MCF 10A (cell line): ENCODE measurements at regions not wholly inside any gene's neighbourhood (a gene's known extent, or its start where the extent isn't known, plus 50 kb on each side); places are given as distances from the start of the nearest gene placed in this dataset.

ENCODE experiments used
- BruUV-seq: library from RNA; stranded (reverse); fragments of 400-500 nt; replicated peaks from 2 replicates; lab custom pipeline; 2021; lab: Mats Ljungman, UMichigan
- CTCF ChIA-PET: fragments of 300-600 bp; sonication (Branson Sonifier 250); formaldehyde crosslinking; extraction: SDS; loops from one replicate; lab custom pipeline; 2021; ENCODE audit warnings: antibody characterized with exemption, inconsistent platforms; lab: Yijun Ruan, JAX
- POLR2A ChIA-PET: fragments of 300-600, 350-650 bp; sonication (Branson Sonifier 250); formaldehyde crosslinking; extraction: SDS; loops from one replicate; lab custom pipeline; 2020; ENCODE audit warnings: antibody characterized with exemption, inconsistent platforms; lab: Yijun Ruan, JAX
- DNase-seq: peaks from one replicate; pipeline ENCODE4 v3.0.0-alpha.2; 2018; ENCODE audit not compliant: unreplicated experiment
- H3K27ac Mint-ChIP-seq: one replicate; pipeline ENCODE4 v1.8.0; 2022; ENCODE audit warnings: mild to moderate bottlenecking, low read depth, mixed read lengths; ENCODE audit not compliant: unreplicated experiment
- H3K27me3 Mint-ChIP-seq: one replicate; pipeline ENCODE4 v1.8.0; 2022; ENCODE audit warnings: mixed read lengths; ENCODE audit not compliant: insufficient read depth, unreplicated experiment
- H3K36me3 Mint-ChIP-seq: one replicate; pipeline ENCODE4 v1.8.0; 2022; ENCODE audit warnings: mild to moderate bottlenecking, moderate library complexity, mixed read lengths; ENCODE audit not compliant: insufficient read depth, unreplicated experiment
- H3K4me1 Mint-ChIP-seq: one replicate; pipeline ENCODE4 v1.8.0; 2022; ENCODE audit warnings: mixed read lengths; ENCODE audit not compliant: insufficient read depth, unreplicated experiment
- H3K4me3 Mint-ChIP-seq: one replicate; pipeline ENCODE4 v1.8.0; 2022; ENCODE audit warnings: mild to moderate bottlenecking, moderate library complexity, mixed read lengths; ENCODE audit not compliant: unreplicated experiment
- H3K9me3 Mint-ChIP-seq: one replicate; pipeline ENCODE4 v1.8.0; 2022; ENCODE audit warnings: mixed read lengths; ENCODE audit not compliant: unreplicated experiment
- intact Hi-C: fragments of 100-400 bp; cut with micrococcal nuclease; formaldehyde crosslinking; loops from 2 replicates; pipeline ENCODE4 v1.14.1; 2022
- TF ChIP-seq, protein P1 (sequence below): fragments of 200-600 bp; IDR thresholded peaks from one replicate; pipeline ENCODE4 v1.8.0; 2022; ENCODE audit warnings: antibody characterized with exemption, mild to moderate bottlenecking; ENCODE audit not compliant: unreplicated experiment

DNA sequence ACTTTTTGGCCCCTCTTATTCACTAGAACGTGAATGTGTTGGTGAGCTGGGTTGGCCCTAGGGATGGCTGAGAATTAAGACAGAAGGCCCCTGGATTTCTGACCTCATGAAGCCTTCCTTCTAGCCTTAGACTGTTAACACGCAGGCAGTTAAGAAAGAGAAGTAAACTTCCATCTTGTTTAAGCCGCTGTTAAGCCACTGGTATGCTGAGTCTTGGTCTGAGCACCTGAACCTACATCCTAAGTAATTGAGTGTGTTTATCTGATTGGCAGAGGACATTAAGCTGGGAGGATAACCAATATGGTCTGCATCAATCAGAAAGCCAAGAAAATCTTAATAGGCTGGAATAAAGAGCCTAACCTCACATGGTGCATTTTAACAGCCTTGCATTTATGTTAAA lies 535.0 kb upstream of the ARID1B start:
- no peak for DNase-seq
- no peaks in the 10 kb centered on the region for H3K36me3 Mint-ChIP-seq
- BruUV-seq: no TSS peak

DNA sequence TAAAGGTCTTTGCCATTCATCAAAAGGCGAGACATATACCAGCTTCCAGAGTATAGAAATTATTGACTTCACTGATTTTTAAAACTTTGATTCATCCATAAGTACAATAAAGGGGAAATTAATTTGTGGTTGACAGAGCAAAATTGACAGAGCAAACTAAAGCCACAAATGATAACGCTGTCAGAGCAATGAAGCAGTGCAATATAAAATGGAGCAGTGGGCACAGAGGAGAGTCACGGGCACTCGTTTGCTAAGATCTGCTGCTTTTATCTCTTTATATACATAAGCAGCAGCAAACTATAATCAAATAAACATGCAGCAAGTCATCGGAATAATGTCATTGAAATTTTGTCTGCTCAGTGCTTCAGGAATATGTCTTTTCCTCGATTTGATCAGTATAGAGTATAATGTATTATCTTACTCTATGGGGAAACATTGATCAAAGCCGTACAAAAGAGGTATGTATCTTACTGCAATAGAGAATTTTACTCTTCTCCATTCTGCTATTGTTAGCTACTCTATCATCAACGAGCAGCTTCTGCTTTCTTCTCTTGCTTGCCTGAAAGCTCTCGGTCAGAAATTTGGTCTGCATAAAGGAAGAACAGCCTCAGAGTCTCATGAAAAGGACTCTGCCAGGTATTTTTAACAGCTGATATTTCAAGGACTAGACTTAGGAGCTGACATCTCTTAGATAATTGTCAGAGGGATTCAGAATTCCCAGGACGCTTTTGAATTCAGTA lies 546.0 kb upstream of the ARID1B start:
- Mint-ChIP-seq H3K4me3 (no peak overlapping the region), H3K9me3 (peaks cover 5% of the 10 kb centered on the region), H3K27ac (no peak overlapping the region), H3K36me3 (no peaks in the 10 kb centered on the region), H3K27me3 (no peaks in the 10 kb centered on the region), H3K4me1 (no peaks in the 10 kb centered on the region)
- CTCF ChIA-PET: no interaction called here
- BruUV-seq: no TSS peak
- intact Hi-C loops: no loop called here
- TF ChIP-seq, protein P1, sequence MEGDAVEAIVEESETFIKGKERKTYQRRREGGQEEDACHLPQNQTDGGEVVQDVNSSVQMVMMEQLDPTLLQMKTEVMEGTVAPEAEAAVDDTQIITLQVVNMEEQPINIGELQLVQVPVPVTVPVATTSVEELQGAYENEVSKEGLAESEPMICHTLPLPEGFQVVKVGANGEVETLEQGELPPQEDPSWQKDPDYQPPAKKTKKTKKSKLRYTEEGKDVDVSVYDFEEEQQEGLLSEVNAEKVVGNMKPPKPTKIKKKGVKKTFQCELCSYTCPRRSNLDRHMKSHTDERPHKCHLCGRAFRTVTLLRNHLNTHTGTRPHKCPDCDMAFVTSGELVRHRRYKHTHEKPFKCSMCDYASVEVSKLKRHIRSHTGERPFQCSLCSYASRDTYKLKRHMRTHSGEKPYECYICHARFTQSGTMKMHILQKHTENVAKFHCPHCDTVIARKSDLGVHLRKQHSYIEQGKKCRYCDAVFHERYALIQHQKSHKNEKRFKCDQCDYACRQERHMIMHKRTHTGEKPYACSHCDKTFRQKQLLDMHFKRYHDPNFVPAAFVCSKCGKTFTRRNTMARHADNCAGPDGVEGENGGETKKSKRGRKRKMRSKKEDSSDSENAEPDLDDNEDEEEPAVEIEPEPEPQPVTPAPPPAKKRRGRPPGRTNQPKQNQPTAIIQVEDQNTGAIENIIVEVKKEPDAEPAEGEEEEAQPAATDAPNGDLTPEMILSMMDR: no peak
- DNase-seq: no peak
- POLR2A ChIA-PET: interaction anchor here (0.6 kb wide), 1 partner anchor 39 kb away, joined by 4 read pairs; no protein-coding TSS in a partner anchor

More for the DNA sequence above, 535.0 kb upstream of the ARID1B start:
- Mint-ChIP-seq H3K9me3 (no peaks in the 10 kb centered on the region), H3K4me3 (no peak overlapping the region), H3K4me1 (no peaks in the 10 kb centered on the region), H3K27ac (no peak overlapping the region), H3K27me3 (no peaks in the 10 kb centered on the region)
- TF ChIP-seq, protein P1: no peak
- ChIA-PET CTCF (interaction anchor here (0.6 to 0.7 kb wide), 2 partner anchors 18 to 113 kb away, joined by 3 read pairs; no protein-coding TSS in a partner anchor), POLR2A (no interaction called here)
- intact Hi-C loops: no loop called here

DNA sequence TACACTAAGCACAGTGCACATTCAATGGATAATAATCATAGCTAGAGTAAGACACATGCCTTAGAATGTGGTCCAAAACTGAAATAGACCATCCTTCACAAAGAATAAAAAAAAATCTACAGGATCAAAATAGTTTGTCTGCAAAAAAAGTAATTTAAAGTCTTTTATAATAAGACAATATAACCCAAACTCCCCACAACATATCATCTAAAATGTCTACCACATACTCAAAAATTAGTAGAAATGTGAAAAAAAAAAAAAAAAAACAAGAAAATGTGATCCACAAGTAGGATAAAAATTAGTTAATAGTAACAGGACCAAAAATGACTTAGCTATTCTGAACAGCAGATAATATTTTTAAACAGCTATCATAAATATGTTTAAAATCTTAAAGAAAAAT lies 557.2 kb upstream of the ARID1B start:
- CTCF ChIA-PET: interaction anchor here (0.7 to 0.8 kb wide), 2 partner anchors 10 to 256 kb away, joined by 3 read pairs; no protein-coding TSS in a partner anchor
- BruUV-seq: no TSS peak
- intact Hi-C loops: no loop called here

DNA sequence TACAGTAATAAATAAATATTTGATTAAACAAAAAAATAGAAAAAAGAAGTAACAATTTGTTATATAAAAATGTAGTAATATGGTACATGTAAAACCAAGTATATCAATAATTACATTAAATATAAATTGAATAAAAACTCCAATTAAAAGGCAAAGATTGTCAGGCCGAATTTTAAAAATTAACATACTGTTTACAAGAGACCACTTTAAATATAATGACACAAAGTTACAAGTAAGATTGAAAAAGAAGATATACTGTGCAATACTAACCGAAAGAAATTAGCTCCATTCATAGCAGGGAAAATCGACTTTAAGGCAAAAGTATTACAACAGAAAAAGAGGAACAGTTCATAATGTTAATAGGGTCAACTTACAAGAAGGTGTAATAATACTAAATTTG lies 571.5 kb upstream of the ARID1B start:
- Mint-ChIP-seq H3K27me3 (no peaks in the 10 kb centered on the region), H3K36me3 (no peaks in the 10 kb centered on the region), H3K4me1 (no peaks in the 10 kb centered on the region), H3K4me3 (no peak overlapping the region), H3K27ac (no peak overlapping the region), H3K9me3 (peaks cover 18% of the 10 kb centered on the region)
- BruUV-seq: no TSS peak
- ChIA-PET POLR2A (no interaction called here), CTCF (interaction anchor here (0.5 to 0.6 kb wide), 2 partner anchors 528 to 781 kb away, joined by 3 read pairs; no protein-coding TSS in a partner anchor)
- TF ChIP-seq, protein P1: no peak
- intact Hi-C loops: no loop called here
- no peak for DNase-seq

More for the DNA sequence above, 557.2 kb upstream of the ARID1B start:
- H3K27ac Mint-ChIP-seq: no peak overlapping the region
- no peaks in the 10 kb centered on the region for H3K27me3 Mint-ChIP-seq
- H3K9me3 Mint-ChIP-seq: peaks cover 11% of the 10 kb centered on the region
- no peaks in the 10 kb centered on the region for H3K4me1 Mint-ChIP-seq
- H3K36me3 Mint-ChIP-seq: no peaks in the 10 kb centered on the region
- DNase-seq: no peak
- POLR2A ChIA-PET: no interaction called here
- TF ChIP-seq, protein P1: no peak
- H3K4me3 Mint-ChIP-seq: no peak overlapping the region
